ENCODE measurements at regions not wholly inside any gene's neighbourhood (a gene's known extent, or its start where the extent isn't known, plus 50 kb on each side); places are given as distances from the start of the nearest gene placed in this dataset.

GRCh38 chr11:115047631-115048030 lies 369.3 kb downstream of the NXPE2 start:
- no peak for DNase-seq

DNA sequence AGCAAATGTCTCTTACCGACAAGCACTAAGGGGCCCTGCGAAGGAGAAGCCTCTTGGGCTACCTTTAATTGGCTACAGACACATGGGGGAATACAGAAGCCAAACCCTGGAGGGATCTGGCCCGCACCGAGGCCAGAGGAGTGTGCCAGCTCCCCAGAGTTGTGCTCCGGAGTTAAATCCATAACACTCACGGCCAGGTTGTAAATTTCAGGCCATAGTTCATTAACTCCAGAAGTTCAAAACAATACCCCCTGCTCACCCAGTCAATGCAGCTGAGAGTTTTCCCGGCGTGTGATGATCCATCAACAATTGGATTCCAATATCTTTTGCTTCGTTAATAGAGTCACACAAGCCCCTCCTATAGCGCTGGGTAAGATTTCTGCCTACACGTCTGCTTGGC lies 371.5 kb downstream of the NXPE2 start:
- DNase-seq: no peak

- DNase-seq: no peak
Observed at GRCh38 chr11:115050756-115051155, 372.4 kb downstream of the NXPE2 start.

DNA sequence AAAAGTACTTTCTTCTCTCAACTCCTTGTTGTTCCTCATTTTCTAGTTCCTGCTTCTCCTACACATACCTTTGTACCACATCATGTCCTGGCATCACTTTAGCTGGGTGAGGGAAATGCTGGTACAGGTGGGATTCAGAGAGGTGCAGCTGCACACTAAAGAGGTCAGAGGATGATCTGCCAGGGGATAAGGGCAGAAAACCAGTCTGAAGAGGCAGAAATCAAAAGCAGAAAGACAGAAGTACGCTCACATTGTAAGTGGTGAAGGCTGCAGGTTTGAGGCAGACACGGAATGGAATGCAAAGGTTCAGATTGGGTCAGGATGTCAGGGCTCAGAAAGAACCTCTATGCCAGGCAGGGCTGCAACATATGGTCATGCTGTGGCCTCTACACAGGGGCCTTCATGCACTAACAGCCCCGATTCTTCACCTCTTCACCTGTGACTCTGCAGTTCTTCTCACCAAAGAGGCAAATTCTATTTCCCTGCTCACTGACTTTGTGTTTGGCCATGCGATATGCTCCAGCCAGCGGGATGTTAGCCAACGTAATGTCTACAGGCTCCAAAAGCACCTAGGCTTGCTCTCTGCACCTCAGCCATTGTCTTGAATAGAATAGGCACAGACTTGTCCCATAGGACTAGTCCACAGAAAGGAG lies 373.7 kb downstream of the NXPE2 start:
- no peak for DNase-seq

DNA sequence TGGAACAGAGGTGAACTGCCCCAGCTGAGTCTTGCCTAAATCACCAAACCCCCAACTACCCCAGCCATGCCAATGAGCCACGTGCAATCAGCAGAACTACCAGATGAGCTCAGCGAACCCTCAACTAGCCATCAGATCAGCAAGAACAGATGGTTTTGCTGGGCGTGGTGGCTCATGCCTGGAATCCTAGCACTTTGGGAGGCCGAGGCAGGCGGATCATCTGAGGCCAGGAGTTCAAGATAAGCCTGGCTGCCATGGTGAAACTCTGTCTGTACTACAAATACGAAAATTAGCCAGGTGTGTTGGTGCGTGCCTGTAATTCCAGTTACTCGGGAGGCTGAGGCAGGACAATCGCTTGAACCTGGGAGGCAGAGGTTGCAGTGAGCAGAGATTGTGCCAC lies 374.3 kb downstream of the NXPE2 start:
- DNase-seq: no peak

DNA sequence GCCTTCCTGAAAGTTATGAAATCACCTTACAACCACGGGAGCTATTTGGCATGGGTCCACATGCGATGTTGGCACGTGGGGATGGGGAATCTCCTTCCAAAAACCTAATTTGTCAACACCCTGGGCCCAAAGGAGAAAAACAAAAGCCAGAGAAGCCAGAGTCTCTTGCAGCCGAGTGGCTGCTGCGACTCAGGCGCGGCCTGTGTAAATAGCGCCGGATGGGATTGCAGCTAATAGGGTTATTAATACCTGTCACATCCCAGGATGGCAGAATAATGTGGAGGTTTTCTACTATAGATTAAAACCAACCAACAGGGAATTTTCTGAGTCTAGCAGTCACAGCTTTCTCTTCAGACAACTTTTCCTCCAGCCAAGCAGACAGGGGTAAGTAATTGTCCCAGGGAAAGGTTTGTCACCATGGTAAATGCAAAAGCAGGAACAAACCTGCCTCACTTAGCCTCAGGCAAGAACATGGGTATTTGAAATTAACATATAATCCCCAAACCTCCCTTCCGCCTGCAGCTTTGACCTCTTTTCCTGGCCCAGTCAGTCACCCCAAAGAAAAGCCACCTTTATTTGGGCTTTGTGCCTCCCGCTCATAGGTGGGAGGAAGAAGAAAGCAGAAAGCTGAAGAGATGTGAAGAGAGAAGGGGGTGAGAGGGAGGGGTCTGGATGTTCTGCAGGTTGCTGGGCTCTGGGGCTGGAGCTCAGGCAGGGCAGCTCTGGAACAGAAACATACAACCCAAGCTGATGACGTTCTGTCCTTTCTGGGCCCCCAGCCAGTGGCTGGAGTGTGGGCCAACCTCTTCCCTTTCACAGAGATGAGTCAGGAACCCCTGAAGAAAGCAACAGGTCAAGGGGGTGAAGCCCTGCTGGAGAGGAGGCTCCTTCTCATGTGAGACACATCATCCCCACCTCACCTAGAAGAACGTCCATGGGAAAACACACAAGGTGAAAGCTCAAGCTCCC lies 376.5 kb downstream of the NXPE2 start:
- peak; percentile 32 for DNase-seq

DNA sequence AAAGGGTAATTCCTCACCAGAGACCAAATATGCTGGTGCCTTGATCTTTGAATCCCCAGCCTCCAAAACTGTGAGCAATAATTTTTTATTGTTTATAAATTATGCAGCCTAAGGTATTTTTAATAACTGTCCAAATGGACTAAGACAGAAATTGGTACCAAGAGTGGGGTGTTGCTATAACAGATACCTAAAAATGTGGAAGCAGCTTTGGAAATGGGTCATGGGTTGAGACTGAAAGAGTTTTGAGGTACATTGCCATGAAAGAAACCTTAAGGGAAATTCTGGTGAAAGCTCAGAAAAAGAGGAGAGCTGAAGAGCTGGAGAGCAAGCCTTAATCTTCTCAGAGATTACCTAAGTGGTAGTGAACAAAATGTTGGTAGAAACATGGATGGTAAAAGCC lies 378.2 kb downstream of the NXPE2 start:
- DNase-seq: no peak

GRCh38 chr11:115060840-115061239 lies 382.5 kb downstream of the NXPE2 start:
- DNase-seq: no peak

DNA sequence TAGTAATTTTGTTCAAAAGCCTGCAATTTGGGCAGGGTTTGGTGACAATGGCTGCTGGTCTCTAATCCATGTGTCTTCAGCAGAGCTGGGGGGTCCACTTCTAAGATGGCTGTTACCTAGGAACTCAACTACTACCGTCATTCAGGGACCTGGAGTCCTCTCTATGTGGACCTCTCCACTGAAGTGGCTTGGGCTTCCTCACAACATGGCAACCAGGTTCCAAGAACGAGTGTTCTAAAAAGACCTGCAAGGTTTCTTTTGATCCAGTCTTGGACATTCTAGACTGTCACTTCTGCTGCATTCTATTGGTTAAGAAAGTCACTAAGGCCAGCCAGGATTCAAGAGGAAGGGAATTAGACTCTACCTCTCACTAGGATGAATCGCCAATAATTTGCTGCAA lies 387.0 kb downstream of the NXPE2 start:
- no peak for DNase-seq

DNA sequence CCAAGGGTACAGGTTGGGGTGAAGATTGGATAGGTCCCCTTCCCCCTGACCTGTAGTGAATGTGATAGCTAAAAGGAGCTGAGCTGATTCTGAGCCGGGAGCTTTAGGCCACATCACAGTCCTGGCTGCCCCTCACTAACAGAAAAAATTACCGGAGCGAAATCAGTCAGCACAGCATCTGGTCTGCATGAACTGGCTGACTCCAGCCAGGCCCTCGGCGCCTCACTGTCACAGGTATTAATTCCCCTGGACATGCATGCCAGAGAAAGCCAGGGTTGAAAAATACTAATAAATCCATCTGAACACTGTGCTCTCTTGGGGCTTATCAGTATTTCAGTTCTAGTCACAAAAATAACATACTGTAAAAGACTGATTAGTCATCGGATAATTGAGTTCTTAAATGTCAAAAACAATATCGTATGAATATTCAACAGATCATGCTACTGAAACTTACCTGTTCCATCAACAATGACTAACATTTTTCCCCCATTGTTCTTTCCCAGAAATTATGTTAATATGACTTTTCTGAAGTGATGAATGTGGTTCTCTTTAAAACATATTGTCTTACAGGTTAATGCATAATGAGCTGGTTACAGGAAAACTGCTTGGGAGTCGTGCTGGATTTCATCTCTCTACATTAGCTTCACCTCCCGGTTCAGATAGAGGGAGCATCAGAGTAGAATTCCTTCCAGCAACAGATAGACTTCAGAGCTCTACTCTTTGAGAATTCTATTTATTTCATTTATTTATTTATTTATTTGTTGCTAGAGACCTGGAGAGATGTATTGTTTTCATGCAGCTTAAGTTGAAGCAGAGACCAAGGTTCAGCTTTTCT lies 387.7 kb downstream of the NXPE2 start:
- DNase-seq: no peak

GRCh38 chr11:115067471-115067870 lies 389.1 kb downstream of the NXPE2 start:
- no peak for DNase-seq

GRCh38 chr11:115067900-115068530 lies 389.7 kb downstream of the NXPE2 start:
- no peak for DNase-seq

DNA sequence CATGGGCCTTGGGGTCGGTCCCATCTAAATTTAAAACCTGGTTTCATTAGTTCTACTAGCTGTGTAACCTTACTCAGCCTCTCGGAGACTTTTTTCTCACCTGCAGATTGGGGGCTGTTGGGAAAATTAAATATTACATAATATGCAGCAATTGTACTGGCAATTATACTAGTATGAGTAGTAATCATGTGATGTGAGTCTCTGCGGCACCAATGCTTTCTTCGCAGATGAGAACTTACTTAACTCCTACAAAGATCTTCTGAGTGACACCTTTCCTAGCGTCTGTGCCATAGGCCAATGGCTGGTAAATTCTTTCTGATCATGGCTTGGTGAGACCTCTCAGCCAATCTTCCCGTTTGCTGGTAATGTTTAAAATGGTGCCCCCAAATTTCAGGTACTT lies 391.3 kb downstream of the NXPE2 start:
- DNase-seq: no peak

- DNase-seq: no peak
Observed at GRCh38 chr11:115075356-115075755, 397.0 kb downstream of the NXPE2 start.

DNA sequence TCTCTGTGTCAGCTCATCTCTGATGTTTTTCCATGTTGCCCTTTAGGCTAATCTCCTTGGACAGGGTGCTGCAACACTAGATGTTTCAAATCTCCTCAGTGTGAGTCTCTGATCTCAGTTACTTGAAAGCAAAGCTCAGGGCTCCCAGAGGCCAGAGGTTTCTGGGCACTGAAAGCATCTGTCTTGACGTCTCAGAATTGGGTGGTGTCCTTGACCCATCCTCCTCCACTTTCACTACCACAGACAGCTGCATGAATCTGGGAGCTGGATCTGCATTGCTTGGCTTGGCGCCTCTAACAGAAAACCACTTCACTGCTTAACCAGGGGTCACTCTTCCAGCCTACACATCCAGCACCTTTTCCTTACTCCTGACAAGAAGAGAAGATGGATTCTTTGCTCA lies 399.4 kb downstream of the NXPE2 start:
- no peak for DNase-seq

GRCh38 chr11:115078461-115079438 lies 400.4 kb downstream of the NXPE2 start:
- peak; percentile 50 for DNase-seq

- peak; percentile 43 for DNase-seq
Observed at GRCh38 chr11:115080923-115081680, 402.8 kb downstream of the NXPE2 start.

DNA sequence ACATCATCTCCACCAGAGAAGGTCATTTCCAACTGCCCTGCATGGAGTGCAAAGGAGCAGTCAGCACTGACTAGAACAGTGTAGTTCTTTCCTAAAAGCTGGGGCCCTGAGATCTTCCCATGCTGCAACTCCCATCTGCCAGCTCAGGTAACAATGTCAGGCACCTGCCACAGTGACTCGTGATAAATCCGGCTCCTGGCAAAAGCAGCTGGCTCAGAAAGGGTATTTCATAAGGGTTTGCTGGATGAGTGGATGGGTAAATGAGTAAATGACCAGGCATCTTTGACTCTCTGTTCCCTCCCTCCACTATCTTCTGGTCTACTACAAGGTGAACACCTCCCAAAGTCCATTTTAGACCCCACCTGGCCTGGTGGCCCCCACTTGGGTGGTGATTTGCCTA lies 403.6 kb downstream of the NXPE2 start:
- peak; percentile 55 for DNase-seq

DNA sequence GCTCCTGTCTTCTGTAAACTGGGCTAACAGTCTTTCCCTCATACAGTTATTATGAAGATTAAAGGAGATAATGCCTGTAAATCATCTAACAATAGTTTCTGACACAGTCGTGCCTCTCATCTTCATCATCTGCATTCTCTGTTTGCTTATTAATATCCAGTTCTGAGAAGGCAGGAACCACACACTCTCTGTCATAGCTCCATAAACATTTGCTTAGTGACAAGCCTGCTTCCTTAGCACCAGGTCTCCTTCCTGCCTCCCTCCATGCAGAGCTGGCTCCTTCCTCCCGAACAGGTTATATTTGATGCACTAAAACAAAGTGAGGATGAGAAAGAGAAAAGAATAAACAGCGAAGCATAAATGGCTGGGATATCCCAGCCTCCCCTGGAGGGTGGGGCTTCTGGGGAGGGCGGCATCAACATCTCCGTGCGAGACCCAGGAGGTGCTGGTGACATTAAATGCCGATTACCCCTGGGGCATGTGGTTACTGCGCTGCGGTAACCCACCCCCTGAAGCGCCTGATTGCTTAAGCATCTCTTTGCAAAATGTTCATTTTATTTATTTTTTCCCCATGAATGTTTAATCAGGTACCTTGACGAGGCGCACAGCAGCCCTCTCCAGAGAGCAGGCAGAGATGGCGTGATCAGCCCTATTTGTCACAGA lies 404.9 kb downstream of the NXPE2 start:
- DNase-seq: peak; percentile 55

DNA sequence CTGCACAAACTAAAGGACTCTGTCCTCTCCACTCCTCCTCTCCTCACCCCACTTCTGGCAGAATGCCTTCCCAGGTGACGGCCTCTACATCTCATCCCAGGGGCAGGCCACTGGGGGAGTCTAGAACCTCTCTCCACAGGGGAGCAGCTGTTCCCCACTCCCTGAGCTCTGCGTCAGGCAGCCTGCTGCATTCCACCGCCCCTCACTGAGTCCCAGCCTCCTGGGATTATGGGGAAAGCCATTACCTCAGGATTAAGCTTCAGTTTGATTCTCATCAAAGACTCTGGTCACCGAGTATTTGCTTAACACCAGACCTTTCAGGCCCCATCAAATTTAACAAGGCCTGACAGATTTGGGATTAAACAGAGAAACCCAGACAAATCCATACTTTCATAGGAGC lies 405.9 kb downstream of the NXPE2 start:
- DNase-seq: no peak

Data from DMS153 (cell line).